IMR-90 (cell line): ENCODE measurements at regions not wholly inside any gene's neighbourhood (a gene's known extent, or its start where the extent isn't known, plus 50 kb on each side); places are given as distances from the start of the nearest gene placed in this dataset.
A peak's percentile ranks its signal among the peaks of the same experiment; 100 is the strongest.

Source experiments
- ATAC-seq: fragments of 200-7000 bp; cut with Tn5 transposase; 2 replicates; pipeline ENCODE4 v1.9.1; 2020; ENCODE audit warnings: low read depth, mild to moderate bottlenecking, moderate library complexity
- BruUV-seq: library from RNA; stranded (reverse); fragments of 400-500 nt; replicated peaks from 2 replicates; lab custom pipeline; 2021; lab: Mats Ljungman, UMichigan
- CTCF ChIA-PET: fragments of 300-600 bp; formaldehyde crosslinking; extraction: SDS; loops from one replicate; lab custom pipeline; 2021; ENCODE audit warnings: antibody characterized with exemption; lab: Yijun Ruan, JAX
- POLR2A ChIA-PET: fragments of 300-600 bp; sonication (Branson Sonifier 250); formaldehyde crosslinking; loops from one replicate; lab custom pipeline; 2022; ENCODE audit warnings: antibody characterized with exemption; ENCODE audit not compliant: unreplicated experiment; lab: Charles Lee
- DNase-seq: peaks from one replicate; pipeline ENCODE4 v3.0.0; 2013
- H2AFZ ChIP-seq: replicated peaks from 2 replicates; pipeline ENCODE3; 2013; ENCODE audit warnings: low read length, mild to moderate bottlenecking; ENCODE audit not compliant: poor library complexity
- H2AK5ac ChIP-seq: 2 replicates; pipeline ENCODE4 v1.6.1; 2013; ENCODE audit warnings: low read depth, low read length, inconsistent platforms
- H2AK9ac ChIP-seq: replicated peaks from 2 replicates; pipeline ENCODE3; 2013; ENCODE audit warnings: mild to moderate bottlenecking, low read depth, low read length, moderate library complexity; ENCODE audit not compliant: poor library complexity
- H2BK120ac ChIP-seq: 2 replicates; pipeline ENCODE4 v1.6.1; 2013; ENCODE audit warnings: low read depth, low read length, inconsistent platforms
- H2BK15ac ChIP-seq: 3 replicates; pipeline ENCODE4 v1.6.1; 2013; ENCODE audit warnings: low read depth, low read length, inconsistent platforms
- H2BK20ac ChIP-seq: 2 replicates; pipeline ENCODE4 v1.6.1; 2013; ENCODE audit warnings: low read depth, mild to moderate bottlenecking, inconsistent platforms, low read length, moderate library complexity
- H2BK5ac ChIP-seq: 2 replicates; pipeline ENCODE4 v1.6.1; 2013; ENCODE audit warnings: mild to moderate bottlenecking, low read depth, low read length, inconsistent platforms; ENCODE audit not compliant: poor library complexity, severe bottlenecking
- H3K14ac ChIP-seq: replicated peaks from 2 replicates; pipeline ENCODE4 v1.6.1; 2013; ENCODE audit warnings: low read depth, low read length, inconsistent platforms
- H3K18ac ChIP-seq: 2 replicates; pipeline ENCODE4 v1.6.1; 2013; ENCODE audit warnings: low read depth, low read length, control low read depth
- H3K23ac ChIP-seq: 2 replicates; pipeline ENCODE4 v1.6.1; 2013; ENCODE audit warnings: low read depth, low read length, inconsistent platforms
- H3K27ac ChIP-seq: 2 replicates; pipeline ENCODE4 v1.5.1; 2013; ENCODE audit warnings: mild to moderate bottlenecking, control low read depth, low read length; ENCODE audit not compliant: insufficient read depth
- H3K27me3 ChIP-seq: 2 replicates; pipeline ENCODE4 v1.6.1; 2013; ENCODE audit warnings: low read length; ENCODE audit not compliant: control insufficient read depth, insufficient read depth
- H3K36me3 ChIP-seq: 2 replicates; pipeline ENCODE4 v1.6.1; 2013; ENCODE audit warnings: low read length, mixed read lengths; ENCODE audit not compliant: control insufficient read depth, insufficient read depth
- H3K4ac ChIP-seq: 2 replicates; pipeline ENCODE4 v1.6.1; 2013; ENCODE audit warnings: low read depth, low read length, inconsistent platforms
- H3K4me1 ChIP-seq: 2 replicates; pipeline ENCODE4 v1.6.1; 2013; ENCODE audit warnings: low read length, mixed read lengths; ENCODE audit not compliant: control insufficient read depth, insufficient read depth
- H3K4me2 ChIP-seq: 2 replicates; pipeline ENCODE4 v1.6.1; 2013; ENCODE audit warnings: low read depth, mild to moderate bottlenecking, control low read depth, low read length, moderate library complexity
- H3K4me3 ChIP-seq: 2 replicates; pipeline ENCODE4 v1.5.1; 2013; ENCODE audit warnings: low read depth, mild to moderate bottlenecking, control low read depth, low read length, moderate library complexity; ENCODE audit not compliant: insufficient read depth
- H3K56ac ChIP-seq: 2 replicates; pipeline ENCODE4 v1.6.1; 2013; ENCODE audit warnings: low read length, inconsistent platforms; ENCODE audit not compliant: insufficient read depth; ENCODE audit errors: extremely low read depth
- H3K79me1 ChIP-seq, 2 experiments: 2 replicates each; pipeline ENCODE4 v1.6.1; 2013; ENCODE audit warnings: low read length in 2 of 2, inconsistent platforms in 1 of 2, low read depth in 1 of 2
- H3K9ac ChIP-seq: 2 replicates; pipeline ENCODE4 v1.6.1; 2013; ENCODE audit warnings: low read depth, low read length, control low read depth
- H3K9me1 ChIP-seq: 2 replicates; pipeline ENCODE4 v1.6.1; 2013; ENCODE audit warnings: low read length, inconsistent platforms; ENCODE audit not compliant: insufficient read depth
- H3K9me3 ChIP-seq: 2 replicates; pipeline ENCODE4 v1.6.1; 2013; ENCODE audit warnings: low read length; ENCODE audit not compliant: control insufficient read depth, insufficient read depth
- H4K20me1 ChIP-seq: 2 replicates; pipeline ENCODE4 v1.6.1; 2013; ENCODE audit warnings: low read length, inconsistent platforms; ENCODE audit not compliant: insufficient read depth
- H4K5ac ChIP-seq: 2 replicates; pipeline ENCODE4 v1.6.1; 2013; ENCODE audit warnings: mild to moderate bottlenecking, low read depth, low read length, control low read depth
- H4K8ac ChIP-seq, 2 experiments: 2 replicates each; pipeline ENCODE4 v1.6.1; 2013; ENCODE audit warnings: low read depth in 2 of 2, low read length in 2 of 2, control low read depth in 1 of 2, inconsistent platforms in 1 of 2
- H4K91ac ChIP-seq: 2 replicates; pipeline ENCODE4 v1.6.1; 2013; ENCODE audit warnings: low read depth, low read length, inconsistent platforms; ENCODE audit not compliant: insufficient read depth
- BHLHE40 ChIP-seq: fragments of 150-350 bp; IDR thresholded peaks from 2 replicates; pipeline ENCODE4 v1.6.1; 2016; ENCODE audit warnings: mild to moderate bottlenecking, low read depth, low read length
- CEBPB ChIP-seq: IDR thresholded peaks from 2 replicates; pipeline ENCODE4 v1.6.1; 2012; ENCODE audit warnings: low read depth, low read length, improper control_type of control experiment
- CHD1 ChIP-seq: IDR thresholded peaks from 2 replicates; pipeline ENCODE4 v1.6.1; 2012; ENCODE audit warnings: low read depth, low read length, improper control_type of control experiment
- ELK1 ChIP-seq: fragments of 150-350 bp; IDR thresholded peaks from 2 replicates; pipeline ENCODE4 v1.6.1; 2016; ENCODE audit warnings: low read depth, mild to moderate bottlenecking, low read length, moderate library complexity, borderline replicate concordance
- FOS ChIP-seq: fragments of 150-350 bp; IDR thresholded peaks from 2 replicates; pipeline ENCODE4 v1.6.1; 2016; ENCODE audit warnings: low read depth, low read length
- MAFK ChIP-seq: IDR thresholded peaks from 2 replicates; pipeline ENCODE4 v1.6.1; 2012; ENCODE audit warnings: low read depth, low read length, improper control_type of control experiment
- MAZ ChIP-seq: IDR thresholded peaks from 2 replicates; pipeline ENCODE4 v1.6.1; 2012; ENCODE audit warnings: low read depth, mild to moderate bottlenecking, low read length, improper control_type of control experiment, moderate library complexity, borderline replicate concordance
- MXI1 ChIP-seq: IDR thresholded peaks from 2 replicates; pipeline ENCODE4 v1.6.1; 2012; ENCODE audit warnings: low read depth, mild to moderate bottlenecking, low read length, moderate library complexity, borderline replicate concordance
- NFE2L2 ChIP-seq: fragments of 150-350 bp; IDR thresholded peaks from 2 replicates; pipeline ENCODE4 v1.6.1; 2016; ENCODE audit warnings: low read depth, mild to moderate bottlenecking, low read length
- POLR2A ChIP-seq: IDR thresholded peaks from 2 replicates; pipeline ENCODE4 v1.6.1; 2012; ENCODE audit warnings: mild to moderate bottlenecking, low read depth, low read length
- RAD21 ChIP-seq: IDR thresholded peaks from 2 replicates; pipeline ENCODE4 v1.6.1; 2012; ENCODE audit warnings: low read length, improper control_type of control experiment
- RCOR1 ChIP-seq: IDR thresholded peaks from 2 replicates; pipeline ENCODE4 v1.6.1; 2012; ENCODE audit warnings: mild to moderate bottlenecking, low read length, improper control_type of control experiment; ENCODE audit not compliant: insufficient replicate concordance
- RFX5 ChIP-seq: IDR thresholded peaks from 2 replicates; pipeline ENCODE4 v1.8.0; 2012; ENCODE audit warnings: low read depth, mild to moderate bottlenecking, low read length, moderate library complexity
- SMC3 ChIP-seq: fragments of 150-350 bp; IDR thresholded peaks from 2 replicates; pipeline ENCODE4 v1.6.1; 2016; ENCODE audit warnings: low read depth, mild to moderate bottlenecking, antibody characterized with exemption, low read length, moderate library complexity
- USF2 ChIP-seq: fragments of 150-350 bp; IDR thresholded peaks from 2 replicates; pipeline ENCODE4 v1.6.1; 2017; ENCODE audit warnings: mild to moderate bottlenecking, antibody characterized with exemption, low read length, low read depth
- WGBS, 2 experiments: methylation state at CpG; one replicate each; pipeline versions ENCODE4 v1.1.5 to v1.1.7; 2013; ENCODE audit warnings: missing lambda C conversion rate in 2 of 2; ENCODE audit not compliant: insufficient read length in 1 of 2; ENCODE audit errors: extremely low coverage in 2 of 2; 5-methylcytosine and 5-hydroxymethylcytosine counted together
- dilution Hi-C: fragments of 300-500 bp; cut with HindIII; formaldehyde crosslinking; loops from one replicate; pipeline ENCODE4 v1.14.3; 2018; ENCODE audit warnings: low sequenced_read_pairs; ENCODE audit not compliant: unreplicated experiment
- in situ Hi-C: fragments of 300-500 bp; cut with MboI; formaldehyde crosslinking; loops from 3 replicates; pipeline ENCODE4 v1.14.3; 2019; ENCODE audit warnings: low sequenced_read_pairs, inconsistent platforms, mixed read lengths
- intact Hi-C: fragments of 100-400 bp; cut with micrococcal nuclease; formaldehyde crosslinking; loops from 2 replicates; pipeline ENCODE4 v1.10.0; 2022

DNA sequence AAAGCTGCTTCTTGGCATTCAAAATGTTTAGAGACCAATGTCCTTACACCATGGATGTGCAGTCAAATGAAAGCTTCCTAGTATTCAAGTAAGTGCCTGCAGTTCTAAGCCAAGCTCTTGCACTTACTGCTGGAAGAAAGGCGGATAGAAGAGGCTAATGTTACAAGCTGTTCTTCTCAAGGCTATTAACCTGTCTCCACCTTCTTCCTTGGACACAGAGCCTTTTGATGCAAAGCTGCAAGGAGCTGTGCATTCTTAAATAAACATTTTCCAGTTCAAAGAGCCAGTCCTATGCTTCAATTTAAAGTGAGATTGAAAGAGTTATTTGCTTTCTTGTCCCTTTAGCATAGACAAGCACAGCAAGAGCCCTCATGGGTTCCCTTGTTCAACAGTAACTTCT lies 167.9 kb upstream of the RUNX1 start:
- no peak overlapping the region for H4K5ac ChIP-seq
- H2AK9ac ChIP-seq = no peak overlapping the region
- H3K9ac ChIP-seq = no peak overlapping the region
- no peaks in the 10 kb centered on the region for H4K20me1 ChIP-seq
- H3K23ac ChIP-seq = peak overlapping the region; percentile 47; the same call in 1 of the 2 replicates
- H3K4me1 ChIP-seq = peaks cover 12% of the 10 kb centered on the region
- H3K56ac ChIP-seq = no peak overlapping the region
- peak overlapping the region; percentile 87 for H2BK20ac ChIP-seq
- peak overlapping the region; percentile 43 for H3K14ac ChIP-seq
- no peak overlapping the region for H3K4me3 ChIP-seq
- H3K4ac ChIP-seq = peak overlapping the region; percentile 61; the same call in 1 of the 2 replicates
- no peaks in the 10 kb centered on the region for H3K9me3 ChIP-seq
- H3K27me3 ChIP-seq = no peaks in the 10 kb centered on the region
- no peak for DNase-seq
- in situ Hi-C loops = no loop called here
- H4K8ac ChIP-seq = peak overlapping the region in 1 of 2 experiments; percentile 75; a peak in 1 of 4 replicates
- ChIA-PET CTCF (interaction anchor here (1.7 kb wide), 1 partner anchor 165 kb away, joined by 3 read pairs; no protein-coding TSS in a partner anchor), POLR2A (no interaction called here)
- TF ChIP-seq BHLHE40 (no peak), MAZ (no peak), USF2 (no peak), SMC3 (no peak), MAFK (no peak), NFE2L2 (no peak), POLR2A (no peak), MXI1 (no peak), RFX5 (no peak), FOS (no peak), CHD1 (no peak), RCOR1 (no peak), CEBPB (no peak), ELK1 (no peak), RAD21 (no peak)
- H2BK15ac ChIP-seq = peak overlapping the region; percentile 55; the same call in 2 of the 3 replicates
- H3K4me2 ChIP-seq = no peak overlapping the region
- peak overlapping the region; percentile 89 for H2BK120ac ChIP-seq
- peak overlapping the region; percentile 18 for H2BK5ac ChIP-seq
- no peak for ATAC-seq
- H3K27ac ChIP-seq = no peak overlapping the region
- H2AK5ac ChIP-seq = peak overlapping the region; percentile 38; the same call in 1 of the 2 replicates
- BruUV-seq = no TSS peak
- no CpG with 5 or more reads among the region's 1 CpG for WGBS, 2 experiments
- dilution Hi-C loops = no loop called here
- no peaks in the 10 kb centered on the region for H3K79me1 ChIP-seq
- peaks cover 13% of the 10 kb centered on the region for H3K9me1 ChIP-seq
- peak overlapping the region; percentile 30 for H4K91ac ChIP-seq
- no peaks in the 10 kb centered on the region for H3K36me3 ChIP-seq
- peak overlapping the region; percentile 83; the same call in 1 of the 2 replicates for H3K18ac ChIP-seq
- intact Hi-C loops = no loop called here
- H2AFZ ChIP-seq = no peak overlapping the region
